HG03342 (cell line): ENCODE measurements at regions not wholly inside any gene's neighbourhood (a gene's known extent, or its start where the extent isn't known, plus 50 kb on each side); places are given as distances from the start of the nearest gene placed in this dataset.
"Not testable (repeated sequence)": the region's sequence is repeated elsewhere in the genome, so short reads cannot be mapped to it uniquely, and the experiment has no call there.

Experiments
- ATAC-seq: cut with Tn5 transposase; IDR thresholded peaks from one replicate; pipeline ENCODE4 v1.9.1; 2021; ENCODE audit warnings: mild to moderate bottlenecking, moderate library complexity; ENCODE audit not compliant: unreplicated experiment

- no peak for ATAC-seq
Observed at GRCh38 chr17:27049104-27049784, 244.7 kb upstream of the WSB1 start.

GRCh38 chr17:27065588-27065987 lies 228.3 kb upstream of the WSB1 start:
- no peak for ATAC-seq

DNA sequence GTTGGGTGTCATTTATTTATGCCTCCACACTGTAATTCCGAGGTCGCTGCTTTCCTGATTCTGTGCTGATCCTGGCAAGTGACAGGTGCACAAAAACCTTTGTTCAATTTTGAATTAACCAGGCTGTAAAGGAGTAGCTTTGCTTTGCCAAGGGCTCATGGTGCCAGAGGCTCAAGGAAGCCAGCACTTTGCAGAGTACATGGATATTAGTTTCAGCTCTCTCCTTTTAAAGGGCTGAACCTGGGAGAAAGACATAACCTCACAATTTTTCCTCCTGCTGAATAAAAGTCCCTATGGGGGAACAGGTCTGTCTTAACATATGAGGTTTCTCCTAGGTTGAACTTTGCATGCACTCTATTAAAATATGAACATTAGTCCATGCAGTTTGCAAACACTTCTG lies 227.6 kb upstream of the WSB1 start:
- no peak for ATAC-seq

GRCh38 chr17:27069842-27070508 lies 223.9 kb upstream of the WSB1 start:
- ATAC-seq = no peak

DNA sequence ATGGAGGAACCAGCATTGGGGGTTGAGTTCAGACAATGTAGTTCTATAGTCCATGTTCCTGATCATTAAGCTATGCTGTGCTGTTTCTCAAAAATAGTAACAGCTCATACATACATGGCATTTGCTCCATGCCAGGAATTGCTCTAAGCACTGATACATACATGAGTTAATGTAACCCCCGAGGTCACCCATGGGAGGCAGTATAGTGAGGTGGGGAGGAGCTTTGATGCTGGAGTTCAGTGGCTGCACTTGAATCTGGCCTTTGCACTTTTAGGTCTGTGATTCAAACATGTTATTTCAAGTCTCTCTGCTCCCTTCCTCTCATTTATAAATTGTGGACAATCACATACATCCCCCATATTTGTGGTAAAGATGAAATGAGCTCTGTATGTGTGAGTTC lies 223.1 kb upstream of the WSB1 start:
- ATAC-seq = no peak

GRCh38 chr17:27072885-27073284 lies 221.0 kb upstream of the WSB1 start:
- no peak for ATAC-seq

GRCh38 chr17:27076814-27077213 lies 217.1 kb upstream of the WSB1 start:
- no peak for ATAC-seq

DNA sequence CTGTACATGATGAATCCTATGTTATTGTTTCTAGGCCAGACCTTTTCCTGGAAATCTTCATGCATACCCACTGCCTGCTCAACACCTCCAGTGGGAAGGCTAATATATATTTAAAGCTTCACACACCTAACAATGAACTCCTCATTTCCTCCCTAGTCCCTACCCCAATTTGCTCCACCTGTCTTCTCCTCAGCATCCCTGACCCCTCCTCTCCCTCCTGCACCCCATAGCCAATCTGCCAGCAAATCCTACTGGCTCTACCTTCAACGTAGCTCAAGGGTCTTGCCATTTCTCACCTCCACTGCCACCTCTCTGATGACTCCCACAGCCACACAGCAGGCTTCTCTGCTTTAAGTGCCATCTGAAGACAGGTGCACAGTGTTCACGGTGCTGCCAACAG lies 215.6 kb upstream of the WSB1 start:
- ATAC-seq = no peak

- no peak for ATAC-seq
Observed at GRCh38 chr17:27079660-27080059, 214.3 kb upstream of the WSB1 start.

DNA sequence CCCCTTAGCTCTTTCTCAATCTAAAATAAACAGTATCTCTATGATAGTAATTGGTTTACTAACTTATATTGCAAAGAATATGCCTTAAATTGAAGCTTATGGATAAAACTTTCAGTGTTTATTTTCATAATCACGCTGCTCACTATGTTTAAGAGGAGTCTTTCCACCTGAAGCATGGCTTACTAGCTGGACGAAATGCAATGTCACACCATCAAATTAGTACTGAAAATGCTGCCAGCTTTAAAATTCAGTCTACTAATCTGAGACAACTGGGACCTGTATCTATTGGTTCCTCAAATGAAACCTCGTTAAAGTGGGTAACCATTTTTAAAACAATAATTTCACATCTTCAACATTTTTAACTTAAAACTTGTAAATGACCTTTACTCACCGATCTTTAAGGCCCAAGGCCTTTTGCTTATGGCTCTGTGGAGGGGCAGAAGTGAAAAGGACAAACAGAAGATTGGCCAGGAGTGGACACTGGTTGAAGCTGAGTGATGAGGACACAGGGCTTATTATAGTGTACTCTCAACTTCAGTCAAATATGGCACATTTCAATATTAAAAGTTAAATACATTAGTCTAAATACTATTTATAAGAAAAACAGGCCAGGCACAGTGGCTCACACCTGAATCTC lies 212.8 kb upstream of the WSB1 start:
- ATAC-seq = no peak

DNA sequence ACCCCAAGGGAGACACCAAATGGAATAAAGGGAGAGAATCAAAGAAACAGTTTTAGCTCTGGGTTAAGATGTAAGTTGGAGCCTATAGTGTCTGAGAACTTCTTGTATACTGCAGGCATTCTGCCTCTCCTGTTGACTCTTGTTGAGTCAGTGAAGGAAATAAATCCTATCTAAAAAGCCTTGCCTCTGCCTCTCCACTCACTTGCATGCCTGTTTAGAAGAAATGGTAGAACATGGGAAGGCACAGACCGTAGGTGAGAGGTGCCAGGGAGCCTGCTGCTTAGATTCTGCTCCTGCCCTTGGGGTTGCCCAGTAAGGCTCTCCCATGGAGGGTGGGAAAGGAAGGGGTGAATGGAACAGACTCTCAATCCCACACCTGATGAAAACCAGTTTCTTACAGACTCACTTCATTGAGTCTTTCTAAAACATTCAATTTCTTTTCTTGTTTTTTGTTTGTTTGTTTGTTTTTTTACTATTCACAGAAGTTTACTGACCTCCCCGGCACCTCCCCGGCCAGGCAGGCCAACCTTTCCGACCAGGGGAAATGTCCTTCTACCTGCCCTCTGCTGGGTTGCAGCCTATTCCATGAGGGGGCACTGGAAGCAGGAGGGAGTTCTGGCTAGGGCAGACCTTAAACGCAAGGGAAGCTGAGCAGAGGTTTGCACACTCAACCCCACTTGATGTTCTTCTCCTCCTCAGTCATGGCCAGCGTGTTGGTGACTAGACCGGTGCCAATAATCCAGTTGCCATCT lies 211.7 kb upstream of the WSB1 start:
- ATAC-seq = no peak

GRCh38 chr17:27082775-27083154 lies 211.1 kb upstream of the WSB1 start:
- ATAC-seq = no peak

GRCh38 chr17:27083408-27084185 lies 210.3 kb upstream of the WSB1 start:
- no peak for ATAC-seq

- ATAC-seq = no peak
Observed at GRCh38 chr17:27085517-27085916, 208.4 kb upstream of the WSB1 start.

GRCh38 chr17:27086526-27086925 lies 207.4 kb upstream of the WSB1 start:
- no peak for ATAC-seq

DNA sequence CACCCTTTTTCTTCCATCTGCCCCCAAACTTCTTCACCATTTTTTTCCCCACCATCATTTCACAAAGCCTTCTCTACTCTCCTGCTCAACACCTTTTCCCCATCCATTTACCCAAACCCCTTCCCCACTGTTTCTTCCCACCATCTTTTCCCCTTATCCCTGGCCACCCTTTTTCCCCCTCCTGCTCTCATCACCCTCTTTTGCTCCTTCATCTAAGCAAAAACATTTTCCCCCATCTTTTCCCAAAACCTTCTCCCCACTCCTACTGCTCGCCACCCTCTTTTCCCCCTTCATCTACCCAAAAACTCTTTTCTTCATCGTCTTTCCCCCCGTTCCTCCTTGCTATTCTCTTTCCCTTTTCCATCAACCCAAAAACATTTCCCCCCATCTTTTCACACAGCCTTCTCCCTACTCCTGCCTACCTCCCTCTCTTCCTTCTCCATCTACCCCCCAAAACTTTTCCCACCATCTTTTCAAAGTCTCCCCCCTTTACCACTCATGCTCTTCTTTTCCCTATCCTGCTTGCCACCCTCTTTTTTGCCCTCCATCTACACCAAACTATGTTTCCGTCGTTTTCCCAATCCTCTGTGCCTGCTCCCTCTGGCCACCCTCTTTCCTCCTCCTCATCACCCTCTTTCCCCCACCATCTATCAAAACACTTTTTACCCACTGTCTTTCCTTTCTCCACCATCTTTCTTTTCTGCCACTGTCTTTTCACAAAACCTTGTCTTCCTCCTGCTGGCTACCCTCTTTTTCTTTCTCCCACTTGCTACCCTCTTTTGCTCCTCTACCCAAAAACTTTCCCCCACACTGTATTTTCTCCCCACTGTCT lies 205.8 kb upstream of the WSB1 start:
- no peak for ATAC-seq

GRCh38 chr17:27088767-27089078 lies 205.2 kb upstream of the WSB1 start:
- no peak for ATAC-seq

- ATAC-seq = not testable (repeated sequence)
Observed at GRCh38 chr17:27089079-27089928, 204.6 kb upstream of the WSB1 start.

GRCh38 chr17:27089929-27090247 lies 204.0 kb upstream of the WSB1 start:
- no peak for ATAC-seq
